BLaER1 treated with 17β-estradiol and CSF1 and Interleukin-3, amounts not matched to agents 10 nM and 100 nM (cell line): ENCODE measurements at regions not wholly inside any gene's neighbourhood (a gene's known extent, or its start where the extent isn't known, plus 50 kb on each side); places are given as distances from the start of the nearest gene placed in this dataset.

Experiments used
- H3K27ac ChIP-seq, 11 experiments: shearing (Covaris generic); formaldehyde crosslinking; 2 replicates each; pipeline ENCODE4 v1.8.1; 2022
- H3K27me3 ChIP-seq, 11 experiments: shearing (Covaris generic); formaldehyde crosslinking; 2 replicates each; pipeline ENCODE4 v1.8.1; 2022
- H3K36me3 ChIP-seq, 11 experiments: shearing (Covaris generic); formaldehyde crosslinking; 2 replicates each; pipeline ENCODE4 v1.8.1; 2022
- H3K4me1 ChIP-seq, 10 experiments: shearing (Covaris generic); formaldehyde crosslinking; 2 replicates each; pipeline ENCODE4 v1.8.1; 2022
- H3K4me2 ChIP-seq, 11 experiments: shearing (Covaris generic); formaldehyde crosslinking; 2 replicates each; pipeline ENCODE4 v1.8.1; 2022
- H3K4me3 ChIP-seq, 10 experiments: shearing (Covaris generic); formaldehyde crosslinking; 2 replicates each; pipeline ENCODE4 v1.8.1; 2022
- H3K9ac ChIP-seq, 11 experiments: shearing (Covaris generic); formaldehyde crosslinking; 2 replicates each; pipeline ENCODE4 v1.8.1; 2022
- H3K9me3 ChIP-seq, 11 experiments: shearing (Covaris generic); formaldehyde crosslinking; replicated peaks in 1 of 11; 2 replicates each; pipeline ENCODE4 v1.8.1; 2022
- H4K20me1 ChIP-seq, 11 experiments: shearing (Covaris generic); formaldehyde crosslinking; 2 replicates each; pipeline ENCODE4 v1.8.1; 2022
- Cebpa-rat ChIP-seq, 11 experiments: shearing (Covaris generic); IDR thresholded peaks; 2 replicates each; pipeline ENCODE4 v1.8.1; 2022

DNA sequence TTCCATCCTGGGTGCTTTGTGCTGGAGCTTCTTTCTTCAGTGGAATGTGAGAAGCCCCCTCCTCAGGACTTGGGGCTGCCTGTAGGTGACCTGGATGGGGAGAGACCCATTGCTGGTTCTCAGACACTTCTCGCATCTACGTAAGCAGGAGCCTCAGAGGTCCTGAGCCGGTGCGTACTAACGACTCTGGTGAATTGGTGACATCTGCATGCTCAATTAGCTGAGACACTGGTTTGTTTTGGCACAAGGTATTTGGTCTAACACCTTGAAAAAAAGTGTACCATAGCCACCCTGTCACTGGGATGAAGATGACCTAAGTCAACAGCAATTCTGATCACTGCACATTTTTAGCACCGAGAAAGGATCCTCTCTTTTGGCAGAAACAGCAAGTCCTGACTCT lies 57.7 kb downstream of the LRRC30 start:
- peaks cover 7 to 13% (median 11%) of the 10 kb centered on the region in 10 experiments; a peak in 19 of 20 replicates for H3K4me1 ChIP-seq
- H3K27me3 ChIP-seq = no peaks in the 10 kb centered on the region
- TF ChIP-seq Cebpa-rat (IDR thresholded peaks at IDR 0.05) = no peak
- H3K27ac ChIP-seq = no peak overlapping the region
- no peak overlapping the region for H3K4me2 ChIP-seq
- H3K9ac ChIP-seq = no peak overlapping the region
- no peaks in the 10 kb centered on the region for H3K36me3 ChIP-seq
- H4K20me1 ChIP-seq = no peaks in the 10 kb centered on the region
- no peak overlapping the region for H3K4me3 ChIP-seq
- H3K9me3 ChIP-seq = peaks cover 0 to 15% (median 7%) of the 10 kb centered on the region in 11 experiments; a peak in 10 of 22 replicates

DNA sequence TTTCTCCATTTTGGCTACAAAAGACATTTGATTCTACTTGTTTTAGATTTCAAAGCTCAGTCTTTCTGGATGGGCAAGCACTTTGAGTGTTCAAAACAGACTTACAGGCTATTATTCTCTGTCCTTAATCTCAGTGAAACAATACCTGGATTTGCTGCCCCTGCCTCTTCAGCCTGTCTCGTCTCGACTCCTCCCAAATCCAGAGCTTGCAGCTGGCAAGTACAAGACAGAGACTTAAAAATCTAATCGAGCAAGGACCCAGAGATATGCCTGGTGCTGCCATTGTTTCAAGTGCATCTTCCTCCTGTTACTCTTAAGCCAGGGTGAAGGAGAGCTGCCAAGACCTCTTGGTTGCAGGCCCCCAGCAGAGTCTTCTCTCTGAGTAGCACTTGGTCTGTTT lies 59.2 kb downstream of the LRRC30 start:
- TF ChIP-seq Cebpa-rat (IDR thresholded peaks at IDR 0.05) = no peak
- Histone ChIP-seq H3K9me3 (peaks cover 14 to 30% (median 21%) of the 10 kb centered on the region in 11 experiments), H4K20me1 (no peaks in the 10 kb centered on the region), H3K4me2 (peak overlapping the region in 6 of 11 experiments; percentile 70 to 80 (median 76); a peak in 8 of 22 replicates), H3K36me3 (no peaks in the 10 kb centered on the region), H3K27me3 (no peaks in the 10 kb centered on the region), H3K9ac (no peak overlapping the region), H3K27ac (no peak overlapping the region), H3K4me1 (peaks cover 7 to 13% (median 11%) of the 10 kb centered on the region in 10 experiments; a peak in 19 of 20 replicates), H3K4me3 (no peak overlapping the region)

DNA sequence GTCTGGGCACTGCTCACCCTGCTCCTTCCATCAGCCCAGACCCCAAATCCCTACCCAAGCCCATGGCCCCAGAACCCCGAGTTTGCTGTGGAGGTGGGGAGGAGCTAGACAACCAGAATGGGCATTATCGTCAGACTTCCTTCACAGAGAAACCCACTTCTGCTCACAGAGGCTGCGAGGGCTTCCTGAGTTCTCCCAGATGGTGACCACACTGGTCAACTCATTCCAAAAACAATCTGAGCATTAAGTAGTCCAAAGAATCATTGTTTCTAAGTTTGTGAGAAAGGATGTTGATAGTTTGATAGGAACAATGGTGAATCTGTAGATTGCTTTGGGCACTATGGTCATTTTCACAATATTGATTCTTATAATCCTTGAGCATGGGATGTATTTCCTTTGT lies 60.2 kb downstream of the LRRC30 start:
- 0 out of 20 replicates have a peak overlapping the region, but pooled peaks of 1 of the 10 experiments have one; percentile 28 for H3K4me3 ChIP-seq
- H3K4me1 ChIP-seq = peaks cover 7 to 13% (median 11%) of the 10 kb centered on the region in 10 experiments; a peak in 19 of 20 replicates
- H4K20me1 ChIP-seq = no peaks in the 10 kb centered on the region
- peak overlapping the region; percentile 62 to 80 (median 73) for H3K4me2 ChIP-seq
- H3K9ac ChIP-seq = 0 out of 22 replicates have a peak overlapping the region, but pooled peaks of 1 of the 11 experiments have one; percentile 33
- H3K27me3 ChIP-seq = no peaks in the 10 kb centered on the region
- TF ChIP-seq Cebpa-rat (IDR thresholded peaks at IDR 0.05) = no peak
- no peaks in the 10 kb centered on the region for H3K36me3 ChIP-seq
- peaks cover 23 to 40% (median 31%) of the 10 kb centered on the region in 11 experiments for H3K9me3 ChIP-seq
- peak overlapping the region in 3 of 11 experiments; percentile 14 to 26 (median 16); a peak in 2 of 22 replicates for H3K27ac ChIP-seq

DNA sequence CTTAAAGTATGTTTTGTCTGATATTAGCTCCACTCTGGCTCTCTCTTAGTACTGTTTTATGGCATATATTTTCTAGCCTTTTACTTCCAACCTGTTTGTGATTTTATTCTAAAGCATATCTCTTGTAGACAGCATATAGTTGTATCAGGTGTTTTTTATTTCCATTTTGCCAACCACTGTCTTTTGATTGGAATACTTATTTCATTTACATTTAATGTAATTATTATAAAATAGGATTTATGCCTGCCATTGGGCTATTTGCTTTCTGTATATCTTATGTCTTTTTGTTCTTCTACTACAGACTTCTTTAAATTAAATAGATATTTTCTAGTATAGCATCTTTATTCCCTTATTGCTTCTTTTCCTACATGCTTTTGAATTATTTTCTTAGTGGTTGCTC lies 67.3 kb downstream of the LRRC30 start:
- no peak for TF ChIP-seq Cebpa-rat (IDR thresholded peaks at IDR 0.05)
- no peak overlapping the region for H3K4me3 ChIP-seq
- H3K27ac ChIP-seq = no peak overlapping the region
- no peak overlapping the region for H3K4me2 ChIP-seq
- H3K9me3 ChIP-seq = peaks cover 56 to 72% (median 60%) of the 10 kb centered on the region in 11 experiments
- no peak overlapping the region for H3K9ac ChIP-seq
- H4K20me1 ChIP-seq = no peaks in the 10 kb centered on the region
- no peaks in the 10 kb centered on the region for H3K36me3 ChIP-seq
- no peaks in the 10 kb centered on the region for H3K4me1 ChIP-seq
- no peaks in the 10 kb centered on the region for H3K27me3 ChIP-seq

DNA sequence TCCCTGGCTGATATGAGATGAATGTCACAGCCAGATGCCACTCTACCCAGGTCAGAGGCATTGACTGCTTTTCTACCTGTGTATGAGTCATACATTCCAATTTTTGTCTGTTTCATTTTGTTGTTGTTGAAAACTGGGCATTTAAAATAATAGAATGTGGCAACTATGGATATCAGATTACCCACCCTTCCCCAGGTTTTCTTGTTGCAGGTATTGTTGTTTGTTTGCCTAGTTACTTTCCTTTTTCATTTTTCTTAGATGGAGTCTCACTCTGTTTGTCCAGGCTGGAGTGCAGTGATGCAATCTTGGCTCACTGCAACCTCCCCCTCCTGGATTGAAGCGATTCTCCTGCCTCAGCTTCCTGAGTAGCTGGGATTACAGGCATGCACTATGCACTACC lies 70.2 kb downstream of the LRRC30 start:
- Histone ChIP-seq H3K27me3 (no peaks in the 10 kb centered on the region), H3K27ac (no peak overlapping the region), H3K36me3 (no peaks in the 10 kb centered on the region), H3K9ac (no peak overlapping the region), H3K4me1 (no peaks in the 10 kb centered on the region), H3K4me3 (no peak overlapping the region), H3K9me3 (peaks cover 26 to 42% (median 36%) of the 10 kb centered on the region in 11 experiments; a peak in 21 of 22 replicates), H3K4me2 (no peak overlapping the region), H4K20me1 (no peaks in the 10 kb centered on the region)
- TF ChIP-seq Cebpa-rat (IDR thresholded peaks at IDR 0.05) = no peak

DNA sequence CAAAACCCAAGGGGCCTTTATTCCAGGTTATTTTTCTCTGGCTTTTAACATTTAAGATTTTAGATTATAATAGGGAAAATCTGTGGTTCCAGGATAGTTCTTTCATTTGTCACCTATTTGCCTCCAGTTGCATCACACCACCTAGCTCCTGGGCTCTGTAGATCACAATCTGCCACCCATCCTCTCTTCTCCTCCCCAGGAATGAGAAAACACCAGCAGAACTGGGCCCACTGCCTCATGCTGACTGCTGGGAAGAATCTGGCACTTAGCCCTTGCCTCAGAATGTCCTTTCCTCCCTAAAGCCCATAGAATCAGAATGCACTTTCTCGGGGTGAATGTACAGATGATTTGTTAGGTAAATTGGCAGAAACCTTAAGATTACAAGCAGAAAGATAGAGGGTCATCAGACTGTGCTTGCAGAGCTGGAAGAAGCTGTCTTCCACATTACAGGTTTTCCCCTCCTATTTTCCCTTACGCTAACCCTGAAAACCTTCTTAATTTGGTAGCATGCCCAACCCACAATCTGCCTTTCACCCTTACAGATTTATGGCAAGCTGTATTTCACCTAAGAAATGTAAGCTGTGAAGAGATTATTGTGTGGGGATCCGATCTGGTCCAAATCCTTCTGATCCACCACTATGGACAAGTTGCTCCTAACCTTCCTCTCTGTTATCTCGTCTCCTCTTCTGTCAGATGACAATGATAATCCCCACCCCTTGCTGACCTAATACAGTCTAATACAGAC lies 72.6 kb downstream of the LRRC30 start:
- H3K27me3 ChIP-seq = no peaks in the 10 kb centered on the region
- H3K4me3 ChIP-seq = no peak overlapping the region
- H3K9ac ChIP-seq = no peak overlapping the region
- H4K20me1 ChIP-seq = no peaks in the 10 kb centered on the region
- H3K4me1 ChIP-seq = no peaks in the 10 kb centered on the region
- peaks cover 6 to 19% (median 14%) of the 10 kb centered on the region in 11 experiments; a peak in 18 of 22 replicates for H3K9me3 ChIP-seq
- no peak overlapping the region for H3K4me2 ChIP-seq
- TF ChIP-seq Cebpa-rat (IDR thresholded peaks at IDR 0.05) = no peak
- no peak overlapping the region for H3K27ac ChIP-seq
- no peaks in the 10 kb centered on the region for H3K36me3 ChIP-seq

DNA sequence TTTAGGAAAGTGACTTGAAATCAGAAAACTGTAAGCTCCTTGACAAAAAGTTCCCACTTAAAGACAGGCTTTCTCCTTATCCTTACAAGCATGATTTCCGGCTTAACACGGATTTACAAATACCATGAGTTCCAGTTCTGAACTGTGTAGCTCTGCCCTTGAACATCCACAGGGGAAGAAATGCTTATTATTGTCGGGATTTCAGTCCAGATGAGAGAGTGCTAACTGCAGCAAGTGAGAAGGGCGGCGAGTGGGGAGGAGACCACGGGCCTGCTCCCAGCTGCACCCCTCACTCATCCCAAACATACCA lies 73.1 kb downstream of the LRRC30 start:
- no peaks in the 10 kb centered on the region for H3K27me3 ChIP-seq
- H3K27ac ChIP-seq = no peak overlapping the region
- no peaks in the 10 kb centered on the region for H4K20me1 ChIP-seq
- no peaks in the 10 kb centered on the region for H3K36me3 ChIP-seq
- no peak for TF ChIP-seq Cebpa-rat (IDR thresholded peaks at IDR 0.05)
- H3K4me3 ChIP-seq = no peak overlapping the region
- H3K4me1 ChIP-seq = no peaks in the 10 kb centered on the region
- no peak overlapping the region for H3K9ac ChIP-seq
- H3K4me2 ChIP-seq = no peak overlapping the region
- H3K9me3 ChIP-seq = peaks cover 5 to 14% (median 11%) of the 10 kb centered on the region in 11 experiments; a peak in 17 of 22 replicates

DNA sequence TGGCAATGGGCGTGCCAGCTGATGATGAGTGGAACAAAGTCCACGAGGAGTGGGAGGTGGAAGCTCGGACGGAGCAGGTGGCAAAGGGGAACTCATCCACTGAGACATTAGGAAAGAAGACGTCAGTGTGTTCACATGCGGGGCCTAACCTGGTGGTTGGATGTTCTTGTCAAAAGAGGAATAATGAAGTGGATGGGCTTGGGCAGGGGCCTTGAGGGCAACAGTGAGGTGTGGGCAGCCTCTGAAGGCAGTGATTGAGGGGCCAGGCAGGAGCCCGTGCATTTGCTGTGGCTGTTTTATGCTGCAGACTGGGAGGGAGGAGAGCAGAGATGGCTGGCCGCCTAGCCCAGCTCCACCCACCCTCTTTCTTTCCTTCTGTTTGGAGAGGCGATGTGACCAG lies 74.5 kb downstream of the LRRC30 start:
- no peaks in the 10 kb centered on the region for H3K4me1 ChIP-seq
- no peak overlapping the region for H3K4me2 ChIP-seq
- no peaks in the 10 kb centered on the region for H3K27me3 ChIP-seq
- H3K9ac ChIP-seq = no peak overlapping the region
- H3K27ac ChIP-seq = no peak overlapping the region
- H4K20me1 ChIP-seq = no peaks in the 10 kb centered on the region
- no peaks in the 10 kb centered on the region for H3K36me3 ChIP-seq
- no peak overlapping the region for H3K4me3 ChIP-seq
- peaks cover 0 to 6% (median 0%) of the 10 kb centered on the region in 11 experiments; a peak in 2 of 22 replicates for H3K9me3 ChIP-seq
- TF ChIP-seq Cebpa-rat (IDR thresholded peaks at IDR 0.05) = no peak

DNA sequence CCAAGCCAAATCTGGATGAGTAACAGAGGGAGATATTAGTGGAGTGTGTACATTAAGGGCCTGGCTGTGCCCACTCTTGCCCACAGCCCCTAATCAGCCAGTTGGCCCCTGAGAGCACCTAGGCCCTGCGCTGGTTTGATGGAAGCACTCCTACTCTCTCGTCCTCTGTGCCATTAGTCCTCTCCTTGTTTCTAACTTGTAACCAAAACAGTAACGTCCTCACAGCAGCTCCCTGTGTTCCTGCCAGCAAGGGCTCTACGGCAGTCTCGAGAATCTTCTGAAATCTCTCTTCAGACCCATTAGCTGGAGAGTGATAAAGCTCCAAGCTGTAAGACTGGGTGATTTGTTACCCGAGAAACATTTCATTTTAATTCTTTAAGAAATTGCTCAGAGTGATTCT lies 76.1 kb downstream of the LRRC30 start:
- Histone ChIP-seq H3K27me3 (no peaks in the 10 kb centered on the region), H3K4me2 (no peak overlapping the region), H3K4me1 (no peaks in the 10 kb centered on the region), H4K20me1 (no peaks in the 10 kb centered on the region), H3K9ac (no peak overlapping the region), H3K9me3 (peaks cover 0 to 2% (median 0%) of the 10 kb centered on the region in 11 experiments; a peak in 3 of 22 replicates), H3K4me3 (no peak overlapping the region), H3K27ac (no peak overlapping the region), H3K36me3 (no peaks in the 10 kb centered on the region)
- no peak for TF ChIP-seq Cebpa-rat (IDR thresholded peaks at IDR 0.05)

DNA sequence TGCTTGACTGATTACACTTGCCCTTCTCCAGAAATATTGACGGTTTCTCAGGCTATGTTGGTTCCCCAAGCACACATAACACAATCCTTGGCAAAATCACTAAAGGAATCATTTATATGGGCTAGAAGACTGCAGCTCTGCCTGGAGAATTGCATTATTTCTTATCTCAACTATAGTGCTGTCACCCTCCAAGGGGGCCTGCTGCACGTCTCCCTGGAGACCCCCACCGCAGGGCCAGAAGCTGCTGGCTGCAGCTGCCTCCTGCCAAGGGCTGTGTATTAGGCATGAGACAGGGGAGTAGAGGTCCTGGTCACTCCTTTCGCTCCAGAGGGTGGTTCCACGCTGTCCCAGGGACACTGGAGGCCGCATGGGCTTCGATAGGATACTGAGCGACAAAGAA lies 76.6 kb downstream of the LRRC30 start:
- H3K27me3 ChIP-seq = no peaks in the 10 kb centered on the region
- no peak overlapping the region for H3K9ac ChIP-seq
- no peaks in the 10 kb centered on the region for H3K4me1 ChIP-seq
- H3K4me3 ChIP-seq = no peak overlapping the region
- H3K36me3 ChIP-seq = no peaks in the 10 kb centered on the region
- no peaks in the 10 kb centered on the region for H4K20me1 ChIP-seq
- no peak overlapping the region for H3K27ac ChIP-seq
- no peak overlapping the region for H3K4me2 ChIP-seq
- peaks cover 0 to 7% (median 3%) of the 10 kb centered on the region in 11 experiments; a peak in 7 of 22 replicates for H3K9me3 ChIP-seq
- TF ChIP-seq Cebpa-rat (IDR thresholded peaks at IDR 0.05) = no peak
